ENCODE measurements at regions not wholly inside any gene's neighbourhood (a gene's known extent, or its start where the extent isn't known, plus 50 kb on each side); places are given as distances from the start of the nearest gene placed in this dataset.

DNA sequence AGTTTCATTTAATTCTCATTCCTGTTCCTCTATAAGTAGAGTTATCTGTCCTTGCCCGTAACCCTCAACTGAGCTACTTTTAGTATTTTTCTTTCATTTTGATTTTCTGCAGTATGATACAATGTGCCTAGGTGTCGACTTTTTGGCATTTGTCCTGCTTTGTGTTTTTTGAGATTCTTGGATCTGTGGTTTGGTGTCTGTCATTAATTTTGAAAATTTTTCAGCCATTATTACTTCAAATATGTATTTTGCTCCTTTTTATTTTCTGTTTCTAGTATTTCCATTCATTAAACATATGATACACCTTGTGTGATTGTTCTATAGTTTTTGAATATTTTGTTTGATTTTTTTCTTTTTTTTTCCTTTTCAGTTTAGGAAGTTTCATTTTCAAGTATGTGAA, 598.9 kb downstream of the SPOCK3 start (continued):
- TF ChIP-seq SMAD3 (CRISPR knock-in tag; IDR thresholded peaks at IDR 0.05) (no peak), ZXDC (CRISPR knock-in tag; IDR thresholded peaks at IDR 0.05) (no peak), ZNF431 (CRISPR knock-in tag; IDR thresholded peaks at IDR 0.05; ENCODE audit: borderline replicate concordance, low read depth) (no peak), RFXANK (CRISPR knock-in tag; IDR thresholded peaks at IDR 0.05) (no peak), HES4 (CRISPR knock-in tag; IDR thresholded peaks at IDR 0.05; ENCODE audit: borderline replicate concordance) (no peak), SMYD3 (CRISPR knock-in tag; IDR thresholded peaks at IDR 0.05) (no peak), PRMT3 (CRISPR knock-in tag; IDR thresholded peaks at IDR 0.05; ENCODE audit: borderline replicate concordance, low read depth) (no peak), E2F2 (CRISPR knock-in tag; IDR thresholded peaks at IDR 0.05; ENCODE audit: borderline replicate concordance) (no peak), THYN1 (CRISPR knock-in tag; IDR thresholded peaks at IDR 0.05; ENCODE audit: borderline replicate concordance, low read depth) (no peak)
- TF ChIP-seq, protein P1, sequence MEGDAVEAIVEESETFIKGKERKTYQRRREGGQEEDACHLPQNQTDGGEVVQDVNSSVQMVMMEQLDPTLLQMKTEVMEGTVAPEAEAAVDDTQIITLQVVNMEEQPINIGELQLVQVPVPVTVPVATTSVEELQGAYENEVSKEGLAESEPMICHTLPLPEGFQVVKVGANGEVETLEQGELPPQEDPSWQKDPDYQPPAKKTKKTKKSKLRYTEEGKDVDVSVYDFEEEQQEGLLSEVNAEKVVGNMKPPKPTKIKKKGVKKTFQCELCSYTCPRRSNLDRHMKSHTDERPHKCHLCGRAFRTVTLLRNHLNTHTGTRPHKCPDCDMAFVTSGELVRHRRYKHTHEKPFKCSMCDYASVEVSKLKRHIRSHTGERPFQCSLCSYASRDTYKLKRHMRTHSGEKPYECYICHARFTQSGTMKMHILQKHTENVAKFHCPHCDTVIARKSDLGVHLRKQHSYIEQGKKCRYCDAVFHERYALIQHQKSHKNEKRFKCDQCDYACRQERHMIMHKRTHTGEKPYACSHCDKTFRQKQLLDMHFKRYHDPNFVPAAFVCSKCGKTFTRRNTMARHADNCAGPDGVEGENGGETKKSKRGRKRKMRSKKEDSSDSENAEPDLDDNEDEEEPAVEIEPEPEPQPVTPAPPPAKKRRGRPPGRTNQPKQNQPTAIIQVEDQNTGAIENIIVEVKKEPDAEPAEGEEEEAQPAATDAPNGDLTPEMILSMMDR (CRISPR knock-in tag; IDR thresholded peaks at IDR 0.05): no peak
- TF ChIP-seq, protein P2, sequence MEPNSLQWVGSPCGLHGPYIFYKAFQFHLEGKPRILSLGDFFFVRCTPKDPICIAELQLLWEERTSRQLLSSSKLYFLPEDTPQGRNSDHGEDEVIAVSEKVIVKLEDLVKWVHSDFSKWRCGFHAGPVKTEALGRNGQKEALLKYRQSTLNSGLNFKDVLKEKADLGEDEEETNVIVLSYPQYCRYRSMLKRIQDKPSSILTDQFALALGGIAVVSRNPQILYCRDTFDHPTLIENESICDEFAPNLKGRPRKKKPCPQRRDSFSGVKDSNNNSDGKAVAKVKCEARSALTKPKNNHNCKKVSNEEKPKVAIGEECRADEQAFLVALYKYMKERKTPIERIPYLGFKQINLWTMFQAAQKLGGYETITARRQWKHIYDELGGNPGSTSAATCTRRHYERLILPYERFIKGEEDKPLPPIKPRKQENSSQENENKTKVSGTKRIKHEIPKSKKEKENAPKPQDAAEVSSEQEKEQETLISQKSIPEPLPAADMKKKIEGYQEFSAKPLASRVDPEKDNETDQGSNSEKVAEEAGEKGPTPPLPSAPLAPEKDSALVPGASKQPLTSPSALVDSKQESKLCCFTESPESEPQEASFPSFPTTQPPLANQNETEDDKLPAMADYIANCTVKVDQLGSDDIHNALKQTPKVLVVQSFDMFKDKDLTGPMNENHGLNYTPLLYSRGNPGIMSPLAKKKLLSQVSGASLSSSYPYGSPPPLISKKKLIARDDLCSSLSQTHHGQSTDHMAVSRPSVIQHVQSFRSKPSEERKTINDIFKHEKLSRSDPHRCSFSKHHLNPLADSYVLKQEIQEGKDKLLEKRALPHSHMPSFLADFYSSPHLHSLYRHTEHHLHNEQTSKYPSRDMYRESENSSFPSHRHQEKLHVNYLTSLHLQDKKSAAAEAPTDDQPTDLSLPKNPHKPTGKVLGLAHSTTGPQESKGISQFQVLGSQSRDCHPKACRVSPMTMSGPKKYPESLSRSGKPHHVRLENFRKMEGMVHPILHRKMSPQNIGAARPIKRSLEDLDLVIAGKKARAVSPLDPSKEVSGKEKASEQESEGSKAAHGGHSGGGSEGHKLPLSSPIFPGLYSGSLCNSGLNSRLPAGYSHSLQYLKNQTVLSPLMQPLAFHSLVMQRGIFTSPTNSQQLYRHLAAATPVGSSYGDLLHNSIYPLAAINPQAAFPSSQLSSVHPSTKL (CRISPR knock-in tag; IDR thresholded peaks at IDR 0.05): no peak
- TF ChIP-seq, protein P3, sequence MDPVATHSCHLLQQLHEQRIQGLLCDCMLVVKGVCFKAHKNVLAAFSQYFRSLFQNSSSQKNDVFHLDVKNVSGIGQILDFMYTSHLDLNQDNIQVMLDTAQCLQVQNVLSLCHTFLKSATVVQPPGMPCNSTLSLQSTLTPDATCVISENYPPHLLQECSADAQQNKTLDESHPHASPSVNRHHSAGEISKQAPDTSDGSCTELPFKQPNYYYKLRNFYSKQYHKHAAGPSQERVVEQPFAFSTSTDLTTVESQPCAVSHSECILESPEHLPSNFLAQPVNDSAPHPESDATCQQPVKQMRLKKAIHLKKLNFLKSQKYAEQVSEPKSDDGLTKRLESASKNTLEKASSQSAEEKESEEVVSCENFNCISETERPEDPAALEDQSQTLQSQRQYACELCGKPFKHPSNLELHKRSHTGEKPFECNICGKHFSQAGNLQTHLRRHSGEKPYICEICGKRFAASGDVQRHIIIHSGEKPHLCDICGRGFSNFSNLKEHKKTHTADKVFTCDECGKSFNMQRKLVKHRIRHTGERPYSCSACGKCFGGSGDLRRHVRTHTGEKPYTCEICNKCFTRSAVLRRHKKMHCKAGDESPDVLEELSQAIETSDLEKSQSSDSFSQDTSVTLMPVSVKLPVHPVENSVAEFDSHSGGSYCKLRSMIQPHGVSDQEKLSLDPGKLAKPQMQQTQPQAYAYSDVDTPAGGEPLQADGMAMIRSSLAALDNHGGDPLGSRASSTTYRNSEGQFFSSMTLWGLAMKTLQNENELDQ (CRISPR knock-in tag; IDR thresholded peaks at IDR 0.05; ENCODE audit: borderline replicate concordance): no peak
